H1 (cell line): ENCODE measurements at regions not wholly inside any gene's neighbourhood (a gene's known extent, or its start where the extent isn't known, plus 50 kb on each side); places are given as distances from the start of the nearest gene placed in this dataset.

Experiments used
- CHD7 ChIP-seq: fragments of 300-600 bp; sonication (generic); IDR thresholded peaks from 2 replicates; pipeline ENCODE4 v1.7.1; 2012; ENCODE audit warnings: low read length, moderate library complexity, mild to moderate bottlenecking, inconsistent platforms; ENCODE audit not compliant: insufficient replicate concordance
- EP300 ChIP-seq, 2 experiments: IDR thresholded peaks; 1 replicate in 1 of 2; 2 replicates in 1 of 2; pipeline ENCODE4 v1.6.1; 2011 to 2012; ENCODE audit warnings: low read depth in 2 of 2, low read length in 2 of 2, mild to moderate bottlenecking in 2 of 2, borderline replicate concordance in 1 of 2, inconsistent platforms in 1 of 2, moderate library complexity in 1 of 2
- EZH2 ChIP-seq: fragments of 200-600 bp; sonication (generic); IDR thresholded peaks from 2 replicates; pipeline ENCODE4 v1.7.1; 2012; ENCODE audit warnings: low read depth, mild to moderate bottlenecking, moderate library complexity, low read length, inconsistent platforms; ENCODE audit not compliant: severe bottlenecking
- GABPA ChIP-seq: IDR thresholded peaks from 2 replicates; pipeline ENCODE4 v1.6.1; 2011; ENCODE audit warnings: mild to moderate bottlenecking, low read length, moderate library complexity, borderline replicate concordance; ENCODE audit not compliant: insufficient read depth
- GTF2F1 ChIP-seq: IDR thresholded peaks from 2 replicates; pipeline ENCODE4 v1.6.1; 2012; ENCODE audit warnings: low read depth, low read length, improper control_type of control experiment, borderline replicate concordance
- MAFK ChIP-seq: IDR thresholded peaks from 2 replicates; pipeline ENCODE4 v1.6.1; 2012; ENCODE audit warnings: low read depth, mild to moderate bottlenecking, improper control_type of control experiment, low read length
- RBBP5 ChIP-seq: IDR thresholded peaks from 2 replicates; pipeline ENCODE4 v1.7.1; 2012; ENCODE audit warnings: low read depth, mild to moderate bottlenecking, inconsistent platforms, low read length, moderate library complexity, borderline replicate concordance
- RFX5 ChIP-seq: IDR thresholded peaks from 2 replicates; pipeline ENCODE4 v1.6.1; 2011; ENCODE audit warnings: low read depth, low read length, improper control_type of control experiment, borderline replicate concordance
- SIN3A ChIP-seq, 2 experiments: IDR thresholded peaks in 1 of 2; conservative IDR thresholded peaks in 1 of 2; 2 replicates each; pipeline ENCODE4 v1.6.1; 2011 to 2012; ENCODE audit warnings: low read length in 2 of 2, improper control_type of control experiment in 1 of 2, low read depth in 1 of 2, mild to moderate bottlenecking in 1 of 2
- SIX5 ChIP-seq: IDR thresholded peaks from 2 replicates; pipeline ENCODE4 v1.6.1; 2011; ENCODE audit warnings: mild to moderate bottlenecking, low read depth, low read length
- SP1 ChIP-seq: IDR thresholded peaks from 2 replicates; pipeline ENCODE4 v1.6.1; 2011; ENCODE audit warnings: low read depth, low read length
- TAF1 ChIP-seq: IDR thresholded peaks from 2 replicates; pipeline ENCODE4 v1.6.1; 2011; ENCODE audit warnings: mild to moderate bottlenecking, low read depth, low read length
- YY1 ChIP-seq: IDR thresholded peaks from 2 replicates; pipeline ENCODE4 v1.6.1; 2011; ENCODE audit warnings: low read depth, mild to moderate bottlenecking, low read length
- TF ChIP-seq, protein P1 (sequence below), 3 experiments: IDR thresholded peaks; 1 replicate in 2 of 3; 2 replicates in 1 of 3; pipeline versions ENCODE4 v1.5.1 to v1.6.1; 2011; ENCODE audit warnings: low read length in 3 of 3, mild to moderate bottlenecking in 3 of 3, inconsistent platforms in 2 of 3, low read depth in 1 of 3, moderate library complexity in 1 of 3; ENCODE audit not compliant: insufficient read depth in 1 of 3; ENCODE audit errors: control extremely low read depth in 1 of 3

DNA sequence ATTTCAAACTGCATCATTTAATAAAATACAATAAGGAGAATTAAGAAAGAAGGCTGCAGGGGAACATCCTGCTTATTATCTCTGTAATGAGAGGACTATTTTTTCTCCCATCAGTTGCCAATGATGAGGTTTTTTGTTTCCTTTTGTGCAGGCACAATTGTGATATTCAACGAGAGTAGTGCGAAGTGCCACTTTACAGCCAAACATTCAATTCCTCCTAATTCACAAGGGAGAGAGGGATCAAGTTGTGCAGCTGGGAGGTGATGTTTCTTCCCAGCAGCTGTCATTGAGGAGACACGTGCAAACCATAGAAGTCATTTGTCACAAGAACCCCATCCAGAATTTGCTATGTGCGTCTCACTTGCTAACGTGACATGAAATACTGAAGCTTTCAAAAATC is 81.6 kb upstream of the ICA1 start:
- TF ChIP-seq YY1, result no peak
- no peak for TF ChIP-seq GTF2F1
- no peak for TF ChIP-seq TAF1
- TF ChIP-seq, protein P1, sequence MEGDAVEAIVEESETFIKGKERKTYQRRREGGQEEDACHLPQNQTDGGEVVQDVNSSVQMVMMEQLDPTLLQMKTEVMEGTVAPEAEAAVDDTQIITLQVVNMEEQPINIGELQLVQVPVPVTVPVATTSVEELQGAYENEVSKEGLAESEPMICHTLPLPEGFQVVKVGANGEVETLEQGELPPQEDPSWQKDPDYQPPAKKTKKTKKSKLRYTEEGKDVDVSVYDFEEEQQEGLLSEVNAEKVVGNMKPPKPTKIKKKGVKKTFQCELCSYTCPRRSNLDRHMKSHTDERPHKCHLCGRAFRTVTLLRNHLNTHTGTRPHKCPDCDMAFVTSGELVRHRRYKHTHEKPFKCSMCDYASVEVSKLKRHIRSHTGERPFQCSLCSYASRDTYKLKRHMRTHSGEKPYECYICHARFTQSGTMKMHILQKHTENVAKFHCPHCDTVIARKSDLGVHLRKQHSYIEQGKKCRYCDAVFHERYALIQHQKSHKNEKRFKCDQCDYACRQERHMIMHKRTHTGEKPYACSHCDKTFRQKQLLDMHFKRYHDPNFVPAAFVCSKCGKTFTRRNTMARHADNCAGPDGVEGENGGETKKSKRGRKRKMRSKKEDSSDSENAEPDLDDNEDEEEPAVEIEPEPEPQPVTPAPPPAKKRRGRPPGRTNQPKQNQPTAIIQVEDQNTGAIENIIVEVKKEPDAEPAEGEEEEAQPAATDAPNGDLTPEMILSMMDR (IDR thresholded peaks at IDR 0.05; ENCODE audit: control extremely low read depth in 1 of 3, insufficient read depth in 1 of 3, low read depth in 1 of 3, low read length in 3 of 3), result no peak
- TF ChIP-seq MAFK, result no peak
- TF ChIP-seq EP300 (IDR thresholded peaks at IDR 0.05; ENCODE audit: borderline replicate concordance in 1 of 2, low read depth in 2 of 2, low read length in 2 of 2), result no peak
- TF ChIP-seq SP1, result no peak
- no peak for TF ChIP-seq CHD7
- TF ChIP-seq RFX5, result no peak
- no peak for TF ChIP-seq EZH2
- no peak for TF ChIP-seq RBBP5
- no peak for TF ChIP-seq SIN3A (conservative IDR thresholded peaks at IDR 0.05 in 1 of 2, IDR thresholded peaks at IDR 0.05 in 1 of 2; ENCODE audit: low read depth in 1 of 2, low read length in 2 of 2)
- TF ChIP-seq SIX5, result no peak
- no peak for TF ChIP-seq GABPA
